ENCODE measurements at regions not wholly inside any gene's neighbourhood (a gene's known extent, or its start where the extent isn't known, plus 50 kb on each side); places are given as distances from the start of the nearest gene placed in this dataset.

GRCh38 chr2:82412021-82412420, 2047.1 kb downstream of the SUCLG1 start:
- Histone ChIP-seq H3K27me3 (ENCODE audit: control insufficient read depth in 3 of 3, insufficient read depth in 3 of 3, low read length in 2 of 3) (no peaks in the 10 kb centered on the region), H3K4me1 (ENCODE audit: control insufficient read depth in 5 of 5, insufficient read depth in 5 of 5, low read length in 5 of 5) (peaks cover 0 to 16% (median 0%) of the 10 kb centered on the region in 5 donors), H3K36me3 (ENCODE audit: control insufficient read depth in 4 of 4, insufficient read depth in 4 of 4, low read length in 4 of 4) (no peaks in the 10 kb centered on the region), H3K27ac (ENCODE audit: low read depth in 1 of 2, low read length in 1 of 2) (no peak overlapping the region), H3K4me3 (no peak overlapping the region), H3K9me3 (ENCODE audit: control insufficient read depth in 4 of 4, insufficient read depth in 3 of 4, low read length in 3 of 4) (peaks cover 0 to 2% (median 0%) of the 10 kb centered on the region in 4 donors), H3K9ac (ENCODE audit: insufficient read depth in 1 of 2, low read length in 2 of 2) (no peak overlapping the region)
- WGBS, 2 donors, result 54 to 72% methylated on average over 3 of the region's 3 CpGs
- TF ChIP-seq CTCF (IDR thresholded peaks at IDR 0.05; ENCODE audit: control extremely low read depth, extremely low read depth), result no peak
- ATAC-seq (ENCODE audit: insufficient read depth, low FRiP score), result no peak
- DNase-seq, result peak in 2 of 3 donors; percentile 49 to 55

DNA sequence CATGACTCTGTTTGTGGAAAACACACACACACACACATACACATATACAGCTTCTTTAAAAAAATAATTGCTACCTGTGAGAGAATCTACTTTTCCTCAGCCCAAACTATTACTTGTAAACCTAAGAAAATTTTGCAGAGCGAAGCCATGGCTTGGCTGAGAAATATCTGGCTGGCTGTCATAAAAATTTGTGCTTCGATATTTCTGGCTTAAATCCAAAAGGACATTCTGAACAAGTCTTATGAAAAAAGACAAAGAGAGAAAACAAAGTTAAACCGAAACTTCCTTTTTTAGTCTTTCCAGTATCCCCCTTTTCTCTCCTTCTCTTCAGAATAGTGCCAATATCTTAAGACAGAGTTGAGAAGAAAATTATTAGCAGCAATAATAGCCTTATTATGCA, 2048.0 kb downstream of the SUCLG1 start:
- TF ChIP-seq CTCF (IDR thresholded peaks at IDR 0.05; ENCODE audit: control extremely low read depth, extremely low read depth), result no peak
- peak in 2 of 3 donors; percentile 70 to 77 for DNase-seq
- WGBS, 2 donors, result 32 to 54% methylated on average over 3 of the region's 3 CpGs
- Histone ChIP-seq H3K9me3 (ENCODE audit: control insufficient read depth in 4 of 4, insufficient read depth in 3 of 4, low read length in 3 of 4) (peaks cover 0 to 2% (median 0%) of the 10 kb centered on the region in 4 donors), H3K36me3 (ENCODE audit: control insufficient read depth in 4 of 4, insufficient read depth in 4 of 4, low read length in 4 of 4) (no peaks in the 10 kb centered on the region), H3K9ac (ENCODE audit: insufficient read depth in 1 of 2, low read length in 2 of 2) (no peak overlapping the region), H3K4me3 (no peak overlapping the region), H3K27me3 (ENCODE audit: control insufficient read depth in 3 of 3, insufficient read depth in 3 of 3, low read length in 2 of 3) (no peaks in the 10 kb centered on the region), H3K4me1 (ENCODE audit: control insufficient read depth in 5 of 5, insufficient read depth in 5 of 5, low read length in 5 of 5) (peaks cover 0 to 16% (median 0%) of the 10 kb centered on the region in 5 donors), H3K27ac (ENCODE audit: low read depth in 1 of 2, low read length in 1 of 2) (no peak overlapping the region)
- ATAC-seq (ENCODE audit: insufficient read depth, low FRiP score), result no peak

GRCh38 chr2:82395531-82395930, 2063.5 kb downstream of the SUCLG1 start:
- Histone ChIP-seq H3K27ac (ENCODE audit: low read depth in 1 of 2, low read length in 1 of 2) (no peak overlapping the region), H3K27me3 (ENCODE audit: control insufficient read depth in 3 of 3, insufficient read depth in 3 of 3, low read length in 2 of 3) (no peaks in the 10 kb centered on the region), H3K4me3 (no peak overlapping the region), H3K9me3 (ENCODE audit: control insufficient read depth in 4 of 4, insufficient read depth in 3 of 4, low read length in 3 of 4) (peaks cover 0 to 4% (median under 1%) of the 10 kb centered on the region in 4 donors), H3K36me3 (ENCODE audit: control insufficient read depth in 4 of 4, insufficient read depth in 4 of 4, low read length in 4 of 4) (no peaks in the 10 kb centered on the region), H3K9ac (ENCODE audit: insufficient read depth in 1 of 2, low read length in 2 of 2) (no peak overlapping the region), H3K4me1 (ENCODE audit: control insufficient read depth in 5 of 5, insufficient read depth in 5 of 5, low read length in 5 of 5) (no peaks in the 10 kb centered on the region)
- 80 to 81% methylated on average over 10 of the region's 10 CpGs for WGBS, 2 donors
- TF ChIP-seq CTCF (IDR thresholded peaks at IDR 0.05; ENCODE audit: control extremely low read depth, extremely low read depth), result no peak
- no peak for DNase-seq
- ATAC-seq (ENCODE audit: insufficient read depth, low FRiP score), result no peak

DNA sequence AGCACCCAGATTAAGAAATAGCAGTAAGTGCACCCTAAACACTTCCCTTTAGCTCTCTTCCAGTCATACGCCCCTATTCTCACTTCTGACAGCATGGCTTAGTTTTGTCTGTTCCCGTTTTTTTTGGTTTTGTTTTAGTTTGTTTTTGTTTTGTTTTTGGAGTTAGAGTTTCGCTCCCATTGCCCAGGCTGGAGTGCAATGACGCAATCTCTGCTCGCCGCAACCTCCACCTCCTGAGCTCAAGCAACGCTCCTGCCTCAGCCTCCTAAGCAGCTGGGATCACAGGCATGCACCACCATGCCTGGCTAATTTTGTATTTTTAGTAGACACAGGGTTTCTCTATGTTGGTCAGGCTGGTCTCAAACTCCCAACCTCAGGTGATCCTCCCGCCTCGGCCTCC, 2067.7 kb downstream of the SUCLG1 start:
- H3K4me1 ChIP-seq (ENCODE audit: control insufficient read depth in 5 of 5, insufficient read depth in 5 of 5, low read length in 5 of 5), result no peaks in the 10 kb centered on the region
- TF ChIP-seq CTCF (IDR thresholded peaks at IDR 0.05; ENCODE audit: control extremely low read depth, extremely low read depth), result no peak
- 91 to 92% methylated on average over 9 of the region's 9 CpGs for WGBS, 2 donors
- DNase-seq (no peak), ATAC-seq (ENCODE audit: insufficient read depth, low FRiP score) (no peak)
- H3K27me3 ChIP-seq (ENCODE audit: control insufficient read depth in 3 of 3, insufficient read depth in 3 of 3, low read length in 2 of 3), result no peaks in the 10 kb centered on the region
- H3K36me3 ChIP-seq (ENCODE audit: control insufficient read depth in 4 of 4, insufficient read depth in 4 of 4, low read length in 4 of 4), result no peaks in the 10 kb centered on the region
- H3K9me3 ChIP-seq (ENCODE audit: control insufficient read depth in 4 of 4, insufficient read depth in 3 of 4, low read length in 3 of 4), result peaks cover 0 to 4% (median 1%) of the 10 kb centered on the region in 4 donors
- H3K27ac ChIP-seq (ENCODE audit: low read depth in 1 of 2, low read length in 1 of 2), result no peak overlapping the region
- no peak overlapping the region for H3K4me3 ChIP-seq
- H3K9ac ChIP-seq (ENCODE audit: insufficient read depth in 1 of 2, low read length in 2 of 2), result no peak overlapping the region
